K562 (cell line): ENCODE measurements at regions not wholly inside any gene's neighbourhood (a gene's known extent, or its start where the extent isn't known, plus 50 kb on each side); places are given as distances from the start of the nearest gene placed in this dataset.

Experiments
- ATAC-seq: fragments of 200-7000 bp; cut with Tn5 transposase; 3 replicates; pipeline ENCODE4 v1.9.1; 2020; ENCODE audit warnings: moderate library complexity
- BruUV-seq: library from RNA; stranded (reverse); fragments of 400-500 nt; replicated peaks from 2 replicates; lab custom pipeline; 2021; lab: Mats Ljungman, UMichigan
- CTCF ChIA-PET: fragments of 300-600 bp; formaldehyde crosslinking; extraction: SDS; loops from one replicate; lab custom pipeline; 2021; ENCODE audit warnings: low intra/inter-chr PET ratio; lab: Yijun Ruan, JAX
- POLR2A ChIA-PET: fragments of 300-600, 350-650 bp; sonication (Branson Sonifier 250); formaldehyde crosslinking; extraction: SDS; loops from one replicate; lab custom pipeline; 2021; ENCODE audit warnings: antibody characterized with exemption, inconsistent platforms; lab: Yijun Ruan, JAX
- DNase-seq, 4 experiments: peaks; one replicate each; pipeline versions ENCODE4 v3.0.0 to v3.0.0-alpha.2; 2011 to 2018; ENCODE audit warnings: low spot score in 3 of 4, mixed read lengths in 3 of 4; ENCODE audit errors: extremely low read depth in 1 of 4
- FAIRE-seq: peaks from 2 replicates; lab custom pipeline; 2011; peaks lifted over from hg19 to GRCh38; lab: Jason Lieb, UNC
- H2AFZ ChIP-seq: 2 replicates; pipeline ENCODE4 v1.6.0; 2011; ENCODE audit warnings: low read depth, low read length, control low read depth, inconsistent platforms
- H3K27ac ChIP-seq: fragments of 200-600 bp; 3 replicates; pipeline ENCODE4 v1.8.0; 2011; ENCODE audit warnings: low read depth, mild to moderate bottlenecking, control low read depth, inconsistent platforms, low read length, moderate library complexity, mixed read lengths; ENCODE audit errors: extremely low read depth
- H3K27me3 ChIP-seq, 2 experiments: fragments of 300-600 bp in 1 of 2; 2 replicates in 1 of 2; 3 replicates in 1 of 2; pipeline versions ENCODE4 v1.6.0 to v1.8.0; 2011; ENCODE audit warnings: inconsistent platforms in 2 of 2, low read length in 2 of 2, mild to moderate bottlenecking in 1 of 2, mixed read lengths in 1 of 2, moderate library complexity in 1 of 2; ENCODE audit not compliant: control insufficient read depth in 2 of 2, insufficient read depth in 2 of 2
- H3K36me3 ChIP-seq: fragments of 300-600 bp; 3 replicates; pipeline ENCODE4 v1.8.0; 2011; ENCODE audit warnings: mild to moderate bottlenecking, low read length, inconsistent platforms; ENCODE audit not compliant: control insufficient read depth, insufficient read depth
- H3K4me1 ChIP-seq, 2 experiments: fragments of 200-600 bp in 1 of 2; replicated peaks in 1 of 2; 2 replicates in 1 of 2; 3 replicates in 1 of 2; pipeline versions ENCODE4 v1.5.1 to v1.8.0; 2011; ENCODE audit warnings: inconsistent platforms in 2 of 2, low read length in 2 of 2, mild to moderate bottlenecking in 1 of 2, mixed read lengths in 1 of 2, moderate library complexity in 1 of 2; ENCODE audit not compliant: control insufficient read depth in 2 of 2, insufficient read depth in 2 of 2
- H3K4me2 ChIP-seq: 2 replicates; pipeline ENCODE4 v1.6.1; 2011; ENCODE audit warnings: low read length, control low read depth, inconsistent platforms, mixed read lengths; ENCODE audit not compliant: insufficient read depth
- H3K4me3 ChIP-seq: fragments of 200-600 bp; sonication (generic), shearing (Covaris generic); 2 replicates; pipeline ENCODE4 v1.5.1; 2016; ENCODE audit warnings: control low read depth, inconsistent platforms
- H3K79me2 ChIP-seq: fragments of 200-600 bp; 3 replicates; pipeline ENCODE4 v1.8.0; 2011; ENCODE audit warnings: low read length, inconsistent platforms; ENCODE audit not compliant: control insufficient read depth, insufficient read depth
- H3K9ac ChIP-seq, 2 experiments: 2 replicates each; pipeline versions ENCODE4 v1.6.0 to v1.6.1; 2011; ENCODE audit warnings: low read depth in 2 of 2, low read length in 2 of 2, control low read depth in 1 of 2, inconsistent platforms in 1 of 2, mild to moderate bottlenecking in 1 of 2, mixed read lengths in 1 of 2; ENCODE audit not compliant: insufficient read depth in 1 of 2
- H3K9me1 ChIP-seq: one replicate; pipeline ENCODE4 v1.6.0; 2011; ENCODE audit warnings: inconsistent platforms, mild to moderate bottlenecking, low read length, moderate library complexity; ENCODE audit not compliant: control insufficient read depth, insufficient read depth
- H3K9me3 ChIP-seq: replicated peaks from 2 replicates; pipeline ENCODE4 v1.5.1; 2011; ENCODE audit warnings: low read depth, low read length, inconsistent platforms; ENCODE audit not compliant: control insufficient read depth, insufficient read depth
- H4K20me1 ChIP-seq: replicated peaks from 2 replicates; pipeline ENCODE4 v1.6.1; 2011; ENCODE audit warnings: low read length, inconsistent platforms, mixed read lengths; ENCODE audit not compliant: control insufficient read depth, insufficient read depth
- BRD4 ChIP-seq: fragments of 200-600 bp; sonication (generic); IDR thresholded peaks from 2 replicates; pipeline ENCODE4 v1.6.1; 2017; ENCODE audit warnings: inconsistent platforms
- SMARCC2 ChIP-seq: fragments of 450-650 bp; IDR thresholded peaks from 2 replicates; pipeline ENCODE4 v1.6.1; 2017; ENCODE audit warnings: antibody characterized with exemption, moderate library complexity, mild to moderate bottlenecking, low read depth
- SNRNP70 ChIP-seq: fragments of 200-400 bp; formaldehyde crosslinking; optimal IDR thresholded peaks from 2 replicates; pipeline ENCODE3; 2017; ENCODE audit warnings: low read depth, low read length
- ZNF121 ChIP-seq: sonication (generic); formaldehyde crosslinking; conservative IDR thresholded peaks from 2 replicates; pipeline ENCODE4 v1.8.0; 2022; ENCODE audit warnings: missing genetic modification reagents
- ZNF197 ChIP-seq: fragments of 200-800 bp; sonication (Bioruptor generic); IDR thresholded peaks from 2 replicates; pipeline ENCODE4 v1.6.1; 2016; ENCODE audit warnings: low read depth, missing genetic modification characterization, missing compliant biosample characterization
- ZNF398 ChIP-seq: fragments of 250-450 bp; sonication (Bioruptor Pico); IDR thresholded peaks from 2 replicates; pipeline ENCODE4 v1.8.0; 2021; ENCODE audit warnings: moderate library complexity, mild to moderate bottlenecking, inconsistent platforms
- ZNF740 ChIP-seq, 3 experiments: fragments of 200-800 bp in 1 of 3; sonication (Bioruptor generic) in 1 of 3; sonication (generic) in 1 of 3; formaldehyde crosslinking in 1 of 3; IDR thresholded peaks; 2 replicates each; pipeline versions ENCODE4 v1.6.1 to v1.8.0; 2016 to 2022; ENCODE audit warnings: mild to moderate bottlenecking in 2 of 3, missing compliant biosample characterization in 2 of 3, missing genetic modification characterization in 2 of 3, missing genetic modification reagents in 1 of 3
- in situ Hi-C: fragments of 300-500 bp; cut with MboI; formaldehyde crosslinking; loops from 4 replicates; pipeline ENCODE4 v1.15.0; 2018; ENCODE audit warnings: inconsistent platforms, mixed read lengths
- intact Hi-C: fragments of 100-400 bp; cut with micrococcal nuclease; formaldehyde crosslinking; loops from 2 replicates; pipeline ENCODE4 v1.14.2; 2022

- intact Hi-C loops (no loop called here), in situ Hi-C loops (no loop called here)
- ChIA-PET POLR2A (no interaction called here), CTCF (no interaction called here)
- no peaks in the 10 kb centered on the region for H3K27me3 ChIP-seq
- no peaks in the 10 kb centered on the region for H3K9me3 ChIP-seq
- no peak overlapping the region for H3K27ac ChIP-seq
- H4K20me1 ChIP-seq, result no peaks in the 10 kb centered on the region
- no peaks in the 10 kb centered on the region for H3K36me3 ChIP-seq
- H2AFZ ChIP-seq, result no peak overlapping the region
- no peaks in the 10 kb centered on the region for H3K79me2 ChIP-seq
- DNase-seq (no peak), ATAC-seq (no peak), FAIRE-seq (no peak)
- no peaks in the 10 kb centered on the region for H3K4me1 ChIP-seq
- H3K9me1 ChIP-seq, result no peaks in the 10 kb centered on the region
- no peak overlapping the region for H3K9ac ChIP-seq
- TF ChIP-seq ZNF197 (no peak), SNRNP70 (no peak), ZNF398 (CRISPR knock-in tag) (no peak), BRD4 (no peak), ZNF740 (CRISPR knock-in tag; IDR thresholded peaks at IDR 0.05) (no peak), ZNF740 (tag; IDR thresholded peaks at IDR 0.05) (no peak), ZNF121 (CRISPR knock-in tag) (no peak), SMARCC2 (no peak)
- no peak overlapping the region for H3K4me3 ChIP-seq
- no TSS peak for BruUV-seq
- no peak overlapping the region for H3K4me2 ChIP-seq
Observed at GRCh38 chr4:136554033-136554432, 978.3 kb downstream of the PCDH18 start.
